GM10248 (cell line): ENCODE measurements at regions not wholly inside any gene's neighbourhood (a gene's known extent, or its start where the extent isn't known, plus 50 kb on each side); places are given as distances from the start of the nearest gene placed in this dataset.

ENCODE experiments used
- CTCF ChIA-PET: fragments of 300-600 bp; sonication (Branson Sonifier 250); formaldehyde crosslinking; extraction: SDS; loops from one replicate; lab custom pipeline; 2021; ENCODE audit warnings: antibody characterized with exemption; lab: Yijun Ruan, JAX
- POLR2A ChIA-PET: fragments of 350-650 bp; sonication (Branson Sonifier 250); formaldehyde crosslinking; extraction: SDS; loops from one replicate; lab custom pipeline; 2020; ENCODE audit warnings: antibody characterized with exemption; lab: Yijun Ruan, JAX
- DNase-seq: peaks from one replicate; pipeline ENCODE4 v3.0.0; 2012; ENCODE audit errors: extremely low spot score
- TF ChIP-seq, protein P1 (sequence below): IDR thresholded peaks from 2 replicates; pipeline ENCODE4 v1.5.1; 2012; ENCODE audit warnings: mild to moderate bottlenecking, low read depth; ENCODE audit errors: extremely low read depth, missing control alignments, control extremely low read depth

DNA sequence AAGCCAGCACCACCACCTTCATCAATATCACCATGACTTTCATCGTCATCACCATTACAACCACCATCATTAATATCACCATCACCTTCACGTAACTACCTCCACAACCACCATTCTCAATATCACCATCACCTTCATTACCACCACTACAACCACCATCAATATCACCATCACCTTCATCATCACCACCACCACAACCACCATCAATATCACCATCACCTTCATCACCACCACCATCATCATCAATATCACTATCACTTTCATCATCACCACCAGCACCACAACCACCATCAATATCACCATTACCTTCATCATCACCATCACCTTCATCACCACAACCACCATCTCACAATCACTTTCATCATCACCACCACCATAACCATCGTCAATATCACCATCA lies 225.3 kb upstream of the SULF2 start:
- CTCF ChIA-PET: no interaction called here
- DNase-seq: no peak
- TF ChIP-seq, protein P1, sequence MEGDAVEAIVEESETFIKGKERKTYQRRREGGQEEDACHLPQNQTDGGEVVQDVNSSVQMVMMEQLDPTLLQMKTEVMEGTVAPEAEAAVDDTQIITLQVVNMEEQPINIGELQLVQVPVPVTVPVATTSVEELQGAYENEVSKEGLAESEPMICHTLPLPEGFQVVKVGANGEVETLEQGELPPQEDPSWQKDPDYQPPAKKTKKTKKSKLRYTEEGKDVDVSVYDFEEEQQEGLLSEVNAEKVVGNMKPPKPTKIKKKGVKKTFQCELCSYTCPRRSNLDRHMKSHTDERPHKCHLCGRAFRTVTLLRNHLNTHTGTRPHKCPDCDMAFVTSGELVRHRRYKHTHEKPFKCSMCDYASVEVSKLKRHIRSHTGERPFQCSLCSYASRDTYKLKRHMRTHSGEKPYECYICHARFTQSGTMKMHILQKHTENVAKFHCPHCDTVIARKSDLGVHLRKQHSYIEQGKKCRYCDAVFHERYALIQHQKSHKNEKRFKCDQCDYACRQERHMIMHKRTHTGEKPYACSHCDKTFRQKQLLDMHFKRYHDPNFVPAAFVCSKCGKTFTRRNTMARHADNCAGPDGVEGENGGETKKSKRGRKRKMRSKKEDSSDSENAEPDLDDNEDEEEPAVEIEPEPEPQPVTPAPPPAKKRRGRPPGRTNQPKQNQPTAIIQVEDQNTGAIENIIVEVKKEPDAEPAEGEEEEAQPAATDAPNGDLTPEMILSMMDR: no peak
- POLR2A ChIA-PET: no interaction called here

GRCh38 chr20:48008850-48009515 lies 223.7 kb upstream of the SULF2 start:
- CTCF ChIA-PET: interaction anchor here (1.1 kb wide), 1 partner anchor 59 kb away, joined by 3 read pairs; no protein-coding TSS in a partner anchor
- POLR2A ChIA-PET: no interaction called here
- DNase-seq: no peak
- TF ChIP-seq, protein P1: no peak

DNA sequence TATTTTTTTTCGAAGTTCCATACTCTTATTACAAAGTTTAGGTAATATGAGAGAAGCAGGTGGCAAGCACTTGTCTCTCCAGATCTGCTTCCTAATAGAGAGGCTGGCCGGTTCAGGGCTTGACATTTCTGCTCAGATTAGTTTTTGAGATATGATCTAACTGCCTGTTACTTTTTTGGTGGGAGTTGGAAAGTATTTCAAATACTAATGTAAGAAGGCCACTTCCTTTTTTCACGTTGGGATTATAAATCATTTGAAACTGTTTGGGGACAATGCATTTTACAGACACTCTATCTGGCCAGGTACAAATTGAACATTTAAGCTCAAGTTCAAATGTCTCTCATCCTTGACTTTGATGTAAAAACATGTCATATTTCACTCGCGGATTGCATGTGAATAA lies 222.1 kb upstream of the SULF2 start:
- CTCF ChIA-PET: interaction anchor here (1.0 kb wide), 1 partner anchor 10 kb away, joined by 3 read pairs; no protein-coding TSS in a partner anchor
- no peak for DNase-seq
- POLR2A ChIA-PET: no interaction called here

DNA sequence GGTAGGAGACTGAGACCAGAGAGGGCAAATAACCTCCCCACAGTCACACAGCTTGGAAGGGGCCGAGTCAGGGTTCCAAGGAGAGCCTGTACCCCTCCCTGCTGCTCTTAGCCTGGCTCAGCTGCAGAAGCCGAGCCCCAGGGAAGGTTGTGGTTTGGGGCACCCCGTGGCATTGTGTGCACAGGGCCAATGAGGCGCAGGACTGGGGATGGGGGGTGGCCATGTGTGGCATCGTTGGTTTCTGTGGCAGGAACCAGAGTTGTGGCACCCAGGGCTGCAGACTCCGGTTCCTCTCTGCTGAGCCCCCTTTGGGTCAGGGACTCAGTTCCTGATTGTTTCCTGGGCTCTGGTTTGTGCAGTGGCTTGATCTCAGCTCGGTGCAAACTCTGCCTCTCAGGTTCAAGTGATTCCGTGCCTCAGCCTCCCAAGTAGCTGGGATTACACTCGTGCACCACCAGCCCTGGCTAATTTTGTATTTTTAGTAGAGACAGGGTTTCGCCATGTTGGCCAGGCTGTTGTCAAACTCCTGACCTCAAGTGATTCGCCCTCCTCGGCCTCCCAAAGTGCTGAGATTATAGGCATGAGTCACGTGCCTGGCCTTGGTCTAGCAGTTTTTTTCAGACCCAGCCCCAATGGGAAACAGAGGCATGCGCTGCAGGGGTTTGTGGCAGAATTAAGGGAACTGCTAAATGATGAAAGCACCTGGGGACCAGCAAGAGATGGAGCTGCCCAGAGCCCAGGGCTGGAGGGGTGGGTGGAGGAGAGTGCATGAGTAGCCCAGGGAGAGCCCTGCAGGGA lies 221.0 kb upstream of the SULF2 start:
- TF ChIP-seq, protein P1: no peak
- DNase-seq: no peak
- ChIA-PET CTCF (interaction anchor here (0.6 to 1.0 kb wide), 2 partner anchors 9 to 954 kb away, joined by 3 read pairs; no protein-coding TSS in a partner anchor), POLR2A (no interaction called here)

More for the DNA sequence above, 222.1 kb upstream of the SULF2 start:
- TF ChIP-seq, protein P1: no peak

GRCh38 chr20:48003021-48003420 lies 217.7 kb upstream of the SULF2 start:
- CTCF ChIA-PET: interaction anchor here (1.0 to 1.9 kb wide), 7 partner anchors 9 to 617 kb away, joined by 3 to 10 read pairs (median 4); no protein-coding TSS in a partner anchor
- POLR2A ChIA-PET: no interaction called here

DNA sequence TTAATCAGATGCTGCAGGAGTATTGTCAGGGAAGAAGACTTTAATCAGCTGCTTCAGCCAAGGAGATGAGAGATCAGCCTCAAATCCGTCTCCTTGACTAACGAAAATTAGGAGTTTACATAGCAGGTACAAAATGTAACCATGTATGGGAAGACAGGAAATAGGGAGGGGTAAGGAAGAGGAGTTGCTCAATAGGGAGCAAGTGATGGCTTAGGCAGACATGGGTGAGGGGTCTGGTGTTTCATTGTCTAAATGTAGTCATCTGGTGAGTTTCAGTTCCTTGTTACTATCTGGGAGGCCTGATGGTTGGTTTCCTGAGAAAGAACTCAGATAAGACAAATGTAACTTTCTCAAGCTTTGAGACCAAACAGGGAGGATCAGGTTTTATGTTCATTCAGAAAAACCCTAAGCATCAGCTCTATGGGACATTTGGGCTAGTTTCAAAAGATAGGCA lies 217.3 kb upstream of the SULF2 start:
- POLR2A ChIA-PET: no interaction called here
- DNase-seq: peak; percentile 63
- TF ChIP-seq, protein P1: no peak
- CTCF ChIA-PET: interaction anchor here (1.0 to 1.9 kb wide), 6 partner anchors 10 to 618 kb away, joined by 3 to 10 read pairs (median 4); no protein-coding TSS in a partner anchor

More at GRCh38 chr20:48003021-48003420, 217.7 kb upstream of the SULF2 start:
- no peak for DNase-seq
- TF ChIP-seq, protein P1: no peak
